ENCODE measurements at regions not wholly inside any gene's neighbourhood (a gene's known extent, or its start where the extent isn't known, plus 50 kb on each side); places are given as distances from the start of the nearest gene placed in this dataset.

DNA sequence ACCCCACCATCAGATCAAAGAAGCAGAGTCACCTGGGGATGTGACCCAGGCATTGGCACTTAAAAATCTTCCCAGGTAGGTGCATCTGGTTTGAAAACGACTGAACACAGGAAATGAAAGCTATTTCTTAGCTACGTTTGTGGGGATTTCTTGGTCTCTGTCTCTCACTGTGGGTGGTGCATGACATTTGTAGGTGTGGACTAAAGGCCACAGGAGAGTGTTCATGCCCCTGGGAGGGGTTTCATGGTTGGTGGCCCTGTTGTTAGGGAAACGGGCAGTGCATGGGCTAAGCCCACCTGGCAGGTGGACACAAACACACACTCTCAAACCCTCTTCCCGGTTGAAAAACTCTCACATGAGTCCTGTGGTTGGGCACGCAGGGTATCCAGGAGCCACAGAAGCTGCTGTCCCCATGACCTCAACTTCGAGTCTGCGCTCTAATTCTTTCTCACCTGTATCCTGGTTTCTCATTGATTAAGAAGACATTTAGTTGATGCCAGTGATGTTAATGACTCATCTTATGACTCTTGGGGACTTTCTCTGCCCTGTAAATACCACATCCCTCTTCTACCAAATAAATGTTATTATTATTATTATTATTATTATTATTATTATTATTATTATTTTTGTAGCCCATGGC lies 119.4 kb downstream of the MRPS6 start:
- ATAC-seq (ENCODE audit: low FRiP score), result no peak
- TF ChIP-seq, protein P1, sequence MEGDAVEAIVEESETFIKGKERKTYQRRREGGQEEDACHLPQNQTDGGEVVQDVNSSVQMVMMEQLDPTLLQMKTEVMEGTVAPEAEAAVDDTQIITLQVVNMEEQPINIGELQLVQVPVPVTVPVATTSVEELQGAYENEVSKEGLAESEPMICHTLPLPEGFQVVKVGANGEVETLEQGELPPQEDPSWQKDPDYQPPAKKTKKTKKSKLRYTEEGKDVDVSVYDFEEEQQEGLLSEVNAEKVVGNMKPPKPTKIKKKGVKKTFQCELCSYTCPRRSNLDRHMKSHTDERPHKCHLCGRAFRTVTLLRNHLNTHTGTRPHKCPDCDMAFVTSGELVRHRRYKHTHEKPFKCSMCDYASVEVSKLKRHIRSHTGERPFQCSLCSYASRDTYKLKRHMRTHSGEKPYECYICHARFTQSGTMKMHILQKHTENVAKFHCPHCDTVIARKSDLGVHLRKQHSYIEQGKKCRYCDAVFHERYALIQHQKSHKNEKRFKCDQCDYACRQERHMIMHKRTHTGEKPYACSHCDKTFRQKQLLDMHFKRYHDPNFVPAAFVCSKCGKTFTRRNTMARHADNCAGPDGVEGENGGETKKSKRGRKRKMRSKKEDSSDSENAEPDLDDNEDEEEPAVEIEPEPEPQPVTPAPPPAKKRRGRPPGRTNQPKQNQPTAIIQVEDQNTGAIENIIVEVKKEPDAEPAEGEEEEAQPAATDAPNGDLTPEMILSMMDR (IDR thresholded peaks at IDR 0.05), result no peak

DNA sequence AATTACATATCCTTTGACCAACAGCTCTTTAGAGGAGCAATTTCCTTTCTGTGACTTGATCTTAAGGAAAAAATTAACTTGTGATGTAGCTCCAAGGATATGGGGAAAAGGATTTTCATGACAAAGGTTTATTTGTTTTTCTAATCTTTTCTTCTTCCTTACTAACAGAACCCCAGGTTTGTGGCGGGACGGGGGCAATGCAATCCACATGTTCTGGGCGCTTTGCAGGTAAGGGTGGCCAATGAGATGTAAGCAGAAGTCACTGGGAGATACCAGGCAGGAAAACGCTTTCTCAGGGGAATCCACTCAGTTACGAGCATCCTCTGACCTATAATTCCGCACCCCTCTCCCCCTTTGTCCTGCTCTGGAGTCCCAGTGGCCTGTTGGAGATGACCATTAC lies 122.0 kb downstream of the MRPS6 start:
- TF ChIP-seq, protein P1 (IDR thresholded peaks at IDR 0.05), result no peak
- ATAC-seq (ENCODE audit: low FRiP score), result no peak
- no peak for DNase-seq (ENCODE audit: low spot score)

More for the DNA sequence above, 119.4 kb downstream of the MRPS6 start:
- no peak for DNase-seq (ENCODE audit: low spot score)

DNA sequence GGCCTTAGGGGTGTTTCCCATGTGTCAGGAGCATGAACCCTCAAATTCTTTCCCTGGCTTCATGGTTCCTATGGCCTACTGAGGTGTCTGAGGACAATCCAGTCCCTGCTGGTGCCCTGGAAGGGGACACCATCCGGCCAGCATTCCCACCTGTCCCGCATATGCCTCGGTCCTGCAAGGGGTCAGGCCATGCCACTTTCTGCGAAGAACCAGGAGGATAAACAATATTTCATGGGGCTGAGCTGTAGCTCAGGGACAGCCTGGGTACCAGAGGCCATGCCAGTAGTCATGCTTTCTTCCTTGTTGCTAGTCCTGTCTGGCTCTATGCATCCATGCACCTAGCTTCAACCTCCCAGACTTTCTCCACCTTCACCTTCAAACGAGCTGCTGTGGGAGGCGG lies 123.6 kb downstream of the MRPS6 start:
- ATAC-seq (ENCODE audit: low FRiP score) (no peak), DNase-seq (ENCODE audit: low spot score) (no peak)
- TF ChIP-seq, protein P1 (IDR thresholded peaks at IDR 0.05), result no peak

DNA sequence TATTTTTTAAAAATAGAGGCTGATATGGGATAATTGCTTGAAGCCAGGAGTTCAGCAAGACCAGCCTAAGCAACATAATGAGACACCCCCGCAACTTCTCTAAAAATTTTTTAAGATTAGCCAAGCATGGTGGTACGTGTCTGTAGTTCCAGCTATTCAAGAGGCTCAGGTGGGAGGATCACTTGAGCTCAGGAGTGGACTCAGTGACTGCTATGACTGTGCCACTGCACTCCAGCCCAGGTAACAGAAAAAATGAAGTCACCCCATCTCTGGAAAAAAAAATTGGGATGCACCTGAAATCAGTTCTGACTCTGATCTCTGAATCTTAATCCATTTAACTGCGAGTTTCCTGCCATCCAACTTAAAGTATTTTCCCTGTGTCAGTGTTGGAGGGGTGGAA lies 124.2 kb downstream of the MRPS6 start:
- ATAC-seq (ENCODE audit: low FRiP score) (no peak), DNase-seq (ENCODE audit: low spot score) (no peak)
- TF ChIP-seq, protein P1 (IDR thresholded peaks at IDR 0.05), result no peak

DNA sequence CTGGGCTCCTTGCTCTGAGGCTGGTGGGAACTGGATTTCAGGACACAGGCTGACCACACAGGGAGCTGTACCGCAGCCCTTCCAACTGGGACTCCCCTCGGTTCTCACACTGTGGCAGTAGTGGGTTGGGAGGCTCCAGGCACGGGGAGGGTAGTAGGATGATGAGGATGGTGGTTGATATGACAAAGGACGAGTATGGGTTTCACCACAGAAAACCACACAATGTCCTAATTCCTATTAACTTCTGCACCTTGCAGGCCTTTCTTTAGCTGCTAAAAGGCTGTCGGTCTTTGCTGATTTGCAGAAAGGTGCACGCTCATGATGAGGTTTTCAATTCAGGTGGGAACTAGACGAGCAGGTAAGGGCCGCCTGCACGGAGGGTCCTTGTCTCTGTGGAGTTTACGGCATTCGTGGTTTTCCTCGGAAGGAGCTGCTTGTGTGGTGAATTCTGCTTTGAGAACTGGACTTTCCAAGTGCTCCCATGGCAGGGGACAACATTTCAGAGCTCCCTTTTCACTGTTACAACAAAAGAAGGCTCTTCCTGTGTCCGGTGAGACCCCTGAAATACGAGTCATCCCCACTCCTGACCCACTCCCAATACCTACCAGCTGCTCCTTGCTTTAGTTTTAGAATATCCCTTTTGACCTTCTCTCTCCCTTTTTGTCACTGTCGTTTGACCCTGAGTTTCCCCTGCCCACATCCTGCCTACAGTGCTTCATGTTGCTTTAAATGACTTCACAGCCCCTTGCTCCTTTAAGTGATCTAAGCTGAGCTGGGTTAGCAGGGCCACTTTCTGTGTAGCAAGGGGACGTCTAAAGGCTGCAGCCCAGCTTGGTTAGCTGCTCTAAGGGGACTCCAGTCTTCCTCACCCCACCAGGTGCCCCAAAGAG lies 125.1 kb downstream of the MRPS6 start:
- DNase-seq (ENCODE audit: low spot score), result no peak
- no peak for ATAC-seq (ENCODE audit: low FRiP score)
- TF ChIP-seq, protein P1 (IDR thresholded peaks at IDR 0.05), result no peak

DNA sequence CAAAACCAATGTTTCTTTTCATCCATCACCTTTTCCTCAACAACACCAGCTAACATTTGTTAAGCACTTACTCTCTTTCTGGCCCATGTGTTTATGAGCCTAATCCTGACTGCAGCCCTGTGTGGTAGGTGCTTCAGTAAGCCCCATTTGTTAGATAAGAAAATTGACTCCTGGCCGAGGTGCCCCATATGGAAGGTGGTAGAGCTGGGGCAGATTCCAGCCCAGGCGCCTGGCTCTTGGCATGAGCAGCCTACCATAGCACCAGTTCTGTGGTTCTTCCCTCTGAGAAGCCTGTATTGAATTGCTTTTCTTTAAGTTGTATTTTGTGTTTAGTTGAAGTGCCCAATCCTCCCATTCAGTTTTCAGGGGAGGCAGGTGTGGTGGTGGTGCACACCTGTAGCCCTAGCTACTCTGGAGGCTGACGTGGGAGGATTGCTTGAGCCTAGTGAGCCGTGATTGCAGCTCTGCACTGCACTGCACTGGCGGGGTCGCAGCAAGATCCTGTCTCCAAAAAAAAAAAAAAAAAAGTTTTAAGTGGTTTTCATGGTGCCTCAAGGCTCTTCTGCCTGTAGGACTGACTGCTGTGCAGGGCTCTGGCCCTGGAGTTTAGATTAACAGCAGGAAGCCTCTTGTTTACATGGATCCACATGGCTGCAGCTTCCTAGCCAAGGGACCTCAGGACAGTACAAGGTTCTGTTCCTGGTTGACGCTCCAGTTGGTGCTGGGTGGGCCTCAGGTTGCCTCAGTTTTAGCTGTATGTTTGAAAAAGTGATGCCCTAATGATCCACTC lies 125.9 kb downstream of the MRPS6 start:
- ATAC-seq (ENCODE audit: low FRiP score), result no peak
- TF ChIP-seq, protein P1 (IDR thresholded peaks at IDR 0.05), result no peak

More for the DNA sequence above, 125.9 kb downstream of the MRPS6 start:
- DNase-seq (ENCODE audit: low spot score), result no peak

Data from omental fat pad (tissue), 3 donors.